NCI-H2196 (cell line): ENCODE measurements at regions not wholly inside any gene's neighbourhood (a gene's known extent, or its start where the extent isn't known, plus 50 kb on each side); places are given as distances from the start of the nearest gene placed in this dataset.

Experiments used
- DNase-seq: peaks from one replicate; lab custom pipeline; 2025; ENCODE audit not compliant: unreplicated experiment; lab: John Stamatoyannopoulos, UW

DNA sequence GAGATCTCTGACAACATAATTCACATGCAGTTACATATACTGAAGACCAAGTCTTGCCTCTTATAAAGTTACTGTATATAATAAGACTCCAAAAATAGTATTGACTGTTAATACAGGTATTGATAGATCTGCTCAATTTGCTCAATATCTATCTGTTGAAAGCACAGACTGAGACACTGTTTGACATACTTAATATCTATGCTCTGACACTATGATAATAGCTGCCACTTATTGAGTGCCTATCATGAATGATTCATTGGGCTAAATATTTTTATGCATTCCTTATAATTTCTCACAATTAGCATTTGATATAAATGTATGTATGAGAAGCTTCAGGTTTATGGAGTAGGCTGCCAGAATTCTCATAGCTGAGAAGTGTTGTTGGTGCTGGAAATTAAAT lies 1600.9 kb upstream of the IGFBP7 start:
- DNase-seq, result no peak

DNA sequence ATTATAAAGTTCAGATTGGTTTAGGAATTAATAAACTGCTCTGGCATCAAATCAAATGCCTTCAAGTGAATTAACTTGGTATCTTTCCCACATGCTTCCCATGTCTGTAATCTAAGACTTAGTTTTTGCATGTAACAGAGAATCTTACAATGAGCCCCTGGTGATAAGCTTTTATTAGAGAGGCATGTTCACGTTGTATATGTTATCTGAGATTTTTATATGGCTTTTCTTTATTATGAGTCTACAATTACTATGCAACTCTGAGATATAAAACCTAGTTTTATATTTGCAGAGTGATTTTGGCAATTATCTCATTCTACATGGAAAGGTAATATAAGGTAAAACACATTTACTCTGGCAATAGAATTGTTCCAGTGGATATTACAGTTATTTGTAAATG lies 1578.4 kb upstream of the IGFBP7 start:
- DNase-seq, result no peak

DNA sequence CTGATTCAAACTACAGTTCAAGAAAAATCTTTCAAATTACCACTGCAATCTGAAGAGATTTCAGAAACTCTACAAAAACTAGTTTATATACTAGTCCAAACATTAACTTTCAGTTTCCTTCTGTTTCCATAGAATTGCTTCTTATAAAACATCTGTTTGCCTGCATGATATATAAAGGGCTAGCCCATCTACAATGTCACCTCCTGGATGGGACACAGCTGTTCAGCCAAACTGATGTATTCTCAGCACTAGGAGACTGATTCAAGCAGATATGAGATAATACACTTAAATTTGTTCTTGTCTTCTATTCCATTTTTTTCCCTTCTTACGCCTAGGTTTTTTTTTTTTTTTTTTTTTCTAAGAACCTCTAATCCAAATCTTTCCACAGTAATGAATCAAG lies 1569.7 kb upstream of the IGFBP7 start:
- DNase-seq, result no peak

DNA sequence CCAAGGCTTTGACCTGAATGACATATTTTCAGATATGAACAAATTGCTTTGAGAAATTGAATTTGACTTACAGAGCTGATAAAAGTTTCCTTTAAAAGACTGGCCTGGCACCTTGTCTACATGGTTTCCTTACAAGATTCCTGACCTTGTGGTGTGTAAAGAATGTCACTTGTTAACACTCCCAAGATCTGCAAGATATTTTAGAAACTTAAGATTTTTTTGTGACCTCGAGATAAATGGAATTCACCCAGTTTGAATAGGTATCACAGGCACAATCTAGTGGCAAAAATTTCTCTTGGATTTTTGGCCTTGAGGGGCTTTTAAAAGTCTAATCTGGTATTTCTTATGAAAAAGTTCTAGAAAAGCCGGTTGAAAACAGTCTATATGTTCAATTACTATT lies 1568.9 kb upstream of the IGFBP7 start:
- DNase-seq, result no peak

DNA sequence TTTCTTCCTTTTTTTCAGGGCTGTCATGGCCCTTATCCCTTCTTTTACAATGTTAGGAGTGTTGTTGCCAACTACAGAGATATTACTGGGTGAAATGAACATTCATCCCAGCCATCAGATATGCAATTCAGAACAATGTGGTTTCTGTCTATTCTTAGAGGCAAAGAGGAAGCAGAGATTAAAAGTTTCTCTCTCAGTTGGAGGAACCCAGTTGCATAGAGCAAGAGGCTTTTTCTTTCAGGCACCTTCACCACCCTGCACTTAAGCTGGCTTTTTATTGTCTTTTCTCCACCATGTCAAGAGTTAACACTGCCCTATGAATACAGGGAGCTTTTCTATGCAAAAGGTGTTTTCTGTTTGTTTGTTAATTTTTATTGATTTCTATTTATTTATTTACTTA lies 1559.6 kb upstream of the IGFBP7 start:
- DNase-seq, result no peak

DNA sequence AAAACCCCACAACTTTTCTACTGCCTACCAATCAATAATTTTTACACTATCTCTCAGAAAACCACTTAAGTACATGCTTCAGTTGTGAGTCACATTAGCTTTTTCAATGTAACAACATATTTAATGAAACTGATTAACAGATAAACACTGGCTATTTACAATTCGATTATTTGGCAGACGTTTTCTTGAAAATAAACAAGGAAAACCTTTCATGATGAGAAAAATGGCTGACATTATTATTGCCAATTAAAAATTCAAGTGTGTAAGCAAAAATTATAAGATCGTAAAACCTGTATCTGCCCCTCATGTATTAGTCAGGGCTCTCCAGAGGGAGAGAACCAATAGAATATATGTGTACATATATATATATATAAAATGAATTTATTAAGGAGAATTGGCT lies 1555.5 kb upstream of the IGFBP7 start:
- no peak for DNase-seq

DNA sequence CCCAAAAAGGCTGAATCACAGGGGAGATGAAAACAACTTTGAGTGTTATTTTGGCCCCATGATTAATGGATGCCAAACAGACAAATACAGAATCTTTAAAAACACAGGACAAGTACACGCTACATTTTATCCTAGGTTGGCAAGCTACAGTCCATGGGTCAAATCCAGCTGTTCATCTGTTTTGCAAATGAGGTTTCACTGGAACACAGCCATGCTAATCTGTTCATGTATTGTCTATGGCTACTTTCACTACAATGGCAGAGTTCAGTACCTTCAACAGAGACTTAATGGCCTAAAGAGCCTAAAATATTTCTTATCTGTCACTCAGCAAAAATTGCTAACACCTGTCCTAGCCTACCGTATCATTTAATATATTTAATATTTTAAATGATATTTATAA lies 1548.5 kb upstream of the IGFBP7 start:
- no peak for DNase-seq

DNA sequence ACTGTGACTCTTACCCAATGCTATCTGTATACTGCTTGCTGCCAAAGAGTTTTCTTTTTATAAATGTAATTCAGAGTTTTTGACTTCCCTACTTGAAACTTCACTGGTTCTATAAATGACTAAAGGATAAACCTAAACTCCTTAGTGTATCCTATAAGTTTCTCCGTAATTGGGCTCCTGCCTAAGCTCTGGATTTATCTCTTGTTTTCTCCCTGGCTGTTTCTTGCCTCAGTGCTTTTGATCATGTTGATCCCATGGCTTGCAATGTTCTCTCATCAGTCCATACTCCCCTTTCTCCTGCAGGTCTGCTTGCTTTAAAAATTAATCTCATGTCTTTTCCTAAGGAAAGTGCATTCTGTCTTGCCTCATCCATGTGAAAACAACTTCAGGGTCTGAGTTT lies 1543.1 kb upstream of the IGFBP7 start:
- no peak for DNase-seq

DNA sequence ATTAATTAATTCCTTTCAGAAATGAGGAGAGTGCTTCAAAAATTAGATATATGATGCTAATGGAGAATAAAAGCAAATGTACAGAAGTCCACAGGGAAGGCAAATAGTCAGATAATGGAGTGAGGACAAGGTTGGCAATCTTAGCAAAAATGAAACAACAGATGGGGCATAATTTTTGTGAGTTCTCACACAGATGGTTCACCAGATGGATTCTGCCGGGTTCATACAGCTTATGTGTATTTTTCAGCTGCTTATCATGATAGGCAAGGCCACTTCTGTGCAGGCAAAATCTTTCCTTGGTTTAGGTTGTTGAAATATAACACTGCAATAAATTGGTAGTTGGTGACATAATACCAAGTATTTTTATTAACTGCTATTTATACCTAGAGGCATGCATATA lies 1539.0 kb upstream of the IGFBP7 start:
- no peak for DNase-seq

DNA sequence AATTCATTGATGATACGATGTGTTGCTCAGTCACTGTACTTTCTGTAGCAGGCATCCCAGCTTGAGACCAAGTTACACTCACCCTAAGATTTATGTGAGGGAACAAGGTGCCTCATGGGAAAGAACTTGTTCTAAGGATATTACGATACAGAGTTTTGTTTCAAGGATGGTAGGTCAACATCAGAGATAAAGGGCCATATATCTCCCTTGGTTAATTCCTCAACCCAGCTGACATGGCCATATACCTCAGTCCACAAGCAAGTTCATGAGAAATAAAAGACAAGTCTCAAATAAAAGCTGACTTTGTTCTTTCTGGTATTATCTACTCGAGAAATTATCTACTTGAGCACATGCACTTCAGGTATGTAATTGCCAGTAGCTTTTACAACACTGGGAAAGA lies 1535.9 kb upstream of the IGFBP7 start:
- no peak for DNase-seq

DNA sequence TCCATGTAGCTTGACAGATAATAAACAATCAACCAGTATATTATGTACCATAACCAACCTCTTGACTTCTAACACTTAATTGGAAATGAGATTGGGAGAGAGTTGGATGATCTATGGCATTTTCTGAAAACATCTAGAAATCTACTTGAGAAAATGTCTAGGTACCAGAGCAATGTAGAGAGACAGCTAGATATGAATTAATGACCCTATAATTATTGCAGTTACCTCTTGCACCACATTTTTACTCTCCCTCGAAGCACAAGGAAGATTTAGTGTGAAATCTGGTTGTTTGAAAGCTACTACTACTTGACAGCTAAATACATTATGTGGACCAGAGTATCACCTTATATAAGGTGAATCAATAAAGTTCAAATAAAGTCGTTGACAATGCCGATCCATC lies 1534.4 kb upstream of the IGFBP7 start:
- DNase-seq, result no peak

DNA sequence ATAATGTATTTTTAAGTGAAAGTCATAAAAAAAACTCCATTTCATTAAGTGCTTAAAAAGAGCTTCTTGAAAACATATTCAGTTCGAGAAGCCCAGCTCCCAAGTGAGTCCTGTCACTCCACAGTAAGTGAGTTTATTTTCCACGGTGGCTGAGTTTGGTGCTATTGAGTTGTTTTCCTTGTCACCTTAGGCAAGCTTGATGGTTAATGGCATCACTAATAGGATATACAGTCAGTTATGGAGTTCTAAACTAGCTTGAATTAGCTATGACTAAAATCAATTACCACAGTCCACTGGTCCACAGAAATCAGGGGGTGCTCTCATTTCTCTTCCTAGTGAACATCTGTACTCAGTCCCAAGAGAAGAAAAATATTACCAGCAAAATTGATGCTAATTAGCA lies 1526.2 kb upstream of the IGFBP7 start:
- DNase-seq, result no peak

DNA sequence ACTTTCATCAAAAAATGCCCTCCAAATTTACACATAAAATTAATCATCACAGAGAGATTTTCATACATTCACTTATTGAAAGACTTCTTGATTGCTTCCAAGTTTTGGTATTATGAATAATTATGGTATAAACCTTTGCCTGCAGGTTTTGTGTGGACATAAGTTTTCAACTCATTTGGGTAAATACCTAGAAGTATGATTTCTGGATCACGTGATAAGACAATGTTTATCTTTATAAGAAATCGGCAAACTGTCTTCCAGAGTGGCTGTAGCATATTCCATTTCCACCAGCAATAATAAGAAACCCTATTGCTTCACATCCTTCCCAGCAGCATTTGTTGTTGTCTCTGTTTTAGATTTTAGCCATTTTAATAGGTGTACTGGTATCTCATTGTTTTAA lies 1507.0 kb upstream of the IGFBP7 start:
- DNase-seq, result no peak

DNA sequence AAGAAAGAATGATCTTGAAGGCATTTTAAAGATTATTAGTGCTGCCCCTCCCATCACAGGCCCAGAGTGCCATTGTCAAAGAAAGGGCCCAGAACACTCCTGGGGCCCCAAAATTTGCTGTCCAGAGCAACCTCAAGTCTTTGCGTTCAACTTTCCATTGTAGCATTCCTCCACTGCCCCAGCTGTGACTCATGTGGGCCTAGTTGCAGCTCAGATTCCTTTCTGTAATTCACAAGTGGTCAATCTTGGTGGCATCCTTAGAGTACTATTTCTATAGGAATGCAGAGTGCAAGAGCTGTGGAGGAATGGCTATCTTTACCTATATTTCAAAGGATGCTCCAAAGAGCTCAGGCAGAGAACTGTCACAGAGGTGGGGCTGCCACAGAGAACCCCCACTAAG lies 1500.8 kb upstream of the IGFBP7 start:
- no peak for DNase-seq

DNA sequence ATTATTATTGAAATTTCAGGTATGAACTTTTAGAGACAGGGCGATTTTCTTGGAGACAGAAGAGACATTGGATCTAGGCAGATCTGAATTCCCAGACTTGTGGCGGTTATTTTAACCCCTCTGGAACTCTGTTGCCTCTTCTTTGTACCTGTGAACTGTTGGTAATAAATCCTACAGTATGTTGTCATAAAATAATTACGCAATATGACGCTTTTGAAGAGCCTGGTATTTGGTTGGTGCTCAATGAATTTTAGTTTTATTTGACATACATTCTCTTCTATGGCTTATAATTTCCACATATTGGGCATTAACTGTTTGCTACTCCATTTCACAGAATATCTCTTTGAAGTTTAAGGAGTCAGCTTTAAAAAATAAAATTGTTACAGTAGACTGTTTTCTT lies 1496.1 kb upstream of the IGFBP7 start:
- no peak for DNase-seq

DNA sequence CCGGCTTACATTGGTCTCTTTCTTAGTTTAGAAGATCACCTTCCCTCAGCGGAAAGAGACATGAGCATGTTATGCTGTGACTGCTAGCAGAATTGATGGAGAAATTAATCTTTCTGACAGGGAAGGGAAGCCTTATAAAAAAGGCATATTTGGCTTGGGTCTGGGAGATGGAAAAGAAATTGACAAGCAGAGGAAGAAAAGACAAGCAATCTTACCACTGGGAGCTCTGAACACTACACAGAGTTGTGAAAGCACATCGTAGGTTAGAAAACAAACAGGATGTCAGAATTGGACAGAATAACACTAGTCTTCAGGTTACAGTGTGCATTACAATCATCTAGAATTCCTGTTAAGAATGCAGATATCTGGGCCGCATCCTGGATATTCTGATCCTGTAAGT lies 1493.8 kb upstream of the IGFBP7 start:
- DNase-seq, result no peak

DNA sequence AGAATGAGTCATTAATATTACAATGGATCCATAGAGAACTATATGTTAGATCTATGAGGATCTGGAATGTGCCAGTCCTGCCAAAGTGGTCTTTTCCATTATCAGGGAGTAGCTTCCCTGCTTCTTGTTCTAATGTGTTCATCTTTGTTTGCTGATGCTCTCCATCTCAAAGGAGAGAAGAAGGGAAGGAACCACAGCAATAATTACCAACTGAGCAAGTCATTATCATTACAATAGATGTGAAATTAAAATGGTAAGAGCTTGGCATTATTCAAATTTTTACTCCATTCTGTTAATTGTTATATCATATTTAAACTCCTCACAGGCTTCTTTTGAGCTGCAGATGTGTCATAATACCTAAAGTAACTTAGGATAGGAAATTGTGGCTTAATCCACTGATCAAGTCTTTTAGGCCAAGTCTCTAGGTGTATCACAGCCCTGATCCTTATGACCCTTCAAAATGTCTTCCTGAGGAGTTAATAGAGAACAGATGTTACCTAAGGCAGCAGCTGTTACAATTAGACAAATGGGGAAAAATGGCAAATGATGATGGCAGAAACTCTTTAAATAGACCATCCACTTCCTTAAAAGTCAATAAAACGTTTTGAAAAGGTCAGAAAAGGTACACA lies 1492.7 kb upstream of the IGFBP7 start:
- no peak for DNase-seq

DNA sequence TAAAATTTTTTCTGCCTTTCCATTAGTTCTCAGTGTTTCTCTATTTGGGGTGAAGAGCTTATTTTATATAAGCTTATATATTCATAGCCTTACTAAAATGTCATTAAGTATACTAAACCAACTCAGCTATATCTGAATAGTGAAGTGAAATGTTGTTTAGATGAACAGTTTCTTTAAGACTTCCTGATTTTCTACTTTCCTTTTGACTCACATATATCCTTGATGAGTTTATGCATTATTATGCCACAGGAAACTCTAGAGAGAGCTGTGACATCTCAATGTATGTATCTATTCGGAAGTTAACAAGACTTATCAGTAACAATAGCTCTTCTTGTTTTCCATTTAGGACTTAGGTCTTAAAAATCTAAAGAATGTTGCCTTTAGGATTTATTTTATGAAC lies 1491.8 kb upstream of the IGFBP7 start:
- DNase-seq, result no peak

DNA sequence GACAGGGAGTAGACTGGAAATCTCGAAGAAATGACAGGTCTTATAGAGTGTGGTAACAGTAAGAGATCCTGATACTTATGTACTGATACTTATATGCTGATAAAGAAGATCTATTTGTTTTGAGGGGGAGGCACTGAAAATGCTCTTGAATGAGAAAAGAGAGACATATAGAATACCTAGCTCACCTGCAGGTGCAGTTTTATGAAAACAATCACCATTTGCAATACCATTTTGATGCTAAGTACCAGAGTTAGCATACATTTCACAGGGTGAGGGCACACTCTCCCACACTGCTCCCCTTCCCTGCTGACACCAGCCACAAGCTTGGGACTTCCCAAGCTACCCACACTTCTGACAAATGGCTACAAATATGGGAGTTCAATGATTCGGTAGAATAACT lies 1490.1 kb upstream of the IGFBP7 start:
- no peak for DNase-seq

DNA sequence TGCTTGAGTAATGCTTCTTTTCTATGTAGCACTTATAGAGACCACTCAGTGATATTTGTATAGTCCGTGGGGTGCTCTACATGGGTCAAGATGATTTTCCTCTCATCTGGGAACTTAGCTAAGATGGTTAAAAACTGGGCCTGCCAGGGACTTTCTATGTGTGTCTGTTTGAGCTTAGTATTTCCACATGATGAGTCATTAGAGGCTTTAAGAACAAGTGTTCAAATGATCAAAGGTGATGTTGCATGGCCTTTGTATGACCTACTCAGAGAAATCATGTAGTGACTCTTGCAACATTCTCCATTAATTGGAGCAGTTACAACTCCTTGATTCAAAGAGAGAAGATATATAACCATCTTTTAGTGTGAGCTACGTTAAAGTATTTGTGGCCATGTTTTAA lies 1480.5 kb upstream of the IGFBP7 start:
- DNase-seq, result no peak

DNA sequence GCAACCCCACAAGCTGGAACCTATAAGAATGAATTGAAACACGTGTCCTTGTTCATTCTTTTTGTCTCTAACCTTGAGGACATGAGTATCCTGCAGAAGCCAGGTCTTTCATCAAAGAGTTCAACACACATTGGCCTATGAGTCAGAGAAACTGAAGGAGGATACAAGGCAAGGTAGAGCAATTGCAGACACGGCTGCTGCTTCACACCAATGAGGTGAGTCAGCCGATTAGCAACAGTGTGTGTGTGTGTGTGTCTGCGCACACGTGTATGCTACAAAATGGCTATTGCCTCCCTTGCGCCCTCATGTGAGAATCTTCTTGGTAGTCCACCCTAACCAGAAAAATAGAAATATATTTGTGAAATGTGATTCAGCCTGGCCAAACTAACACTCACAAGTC lies 1477.7 kb upstream of the IGFBP7 start:
- DNase-seq, result no peak

DNA sequence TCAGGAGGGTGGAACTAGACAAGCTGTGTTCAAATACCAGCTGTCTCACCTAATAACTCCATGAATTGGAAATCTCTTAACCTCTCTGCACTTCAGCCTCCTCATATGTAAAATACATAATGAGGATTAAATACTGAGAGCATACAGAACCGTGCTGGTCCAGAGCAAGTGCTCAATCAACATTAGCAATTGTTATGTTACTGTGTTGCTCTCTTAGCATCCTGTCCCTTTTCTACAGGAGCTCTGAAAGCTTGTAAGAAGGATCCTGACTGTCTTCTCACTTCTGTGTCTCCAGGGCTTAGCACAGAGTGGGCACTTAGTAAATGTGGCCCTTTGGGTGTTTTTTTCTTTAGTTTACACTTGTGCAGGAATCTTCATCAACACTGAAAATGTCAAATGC lies 1456.1 kb upstream of the IGFBP7 start:
- DNase-seq, result no peak

DNA sequence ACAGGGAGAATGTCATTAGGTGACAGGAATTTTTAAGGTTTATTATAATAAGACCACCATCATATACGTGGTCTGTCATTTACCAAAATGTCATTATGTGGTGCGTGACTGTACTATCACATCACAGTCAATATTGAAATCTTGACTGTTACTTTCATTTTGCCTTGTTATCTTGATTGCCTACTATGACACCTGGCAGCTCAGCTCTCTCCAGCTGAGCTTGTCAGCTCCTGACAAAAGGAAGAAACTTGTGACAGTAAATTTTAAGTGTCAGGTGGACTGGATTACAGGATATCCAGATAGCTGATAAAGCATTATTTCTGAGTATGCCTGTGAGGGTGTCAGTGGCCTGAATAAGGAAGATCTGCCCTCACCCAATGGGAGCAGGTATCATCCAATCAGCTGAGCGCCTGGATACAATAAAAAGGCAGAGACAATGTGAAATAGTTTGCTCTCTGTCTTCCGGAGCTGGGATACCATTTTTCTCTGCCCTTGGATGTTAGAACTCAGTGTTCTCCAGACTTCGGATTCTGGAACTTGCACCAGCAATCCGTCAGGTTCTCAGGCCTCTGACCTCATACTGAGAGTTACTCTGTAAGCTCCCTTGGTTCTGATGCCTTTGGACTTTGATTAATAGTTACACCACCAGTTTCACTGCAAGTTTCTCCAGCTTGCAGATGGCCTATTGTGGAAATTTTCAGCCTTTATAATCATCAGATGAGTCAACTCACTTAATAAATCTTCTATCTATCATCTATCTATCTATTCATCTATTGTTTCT lies 1454.7 kb upstream of the IGFBP7 start:
- no peak for DNase-seq
